Ramos (cell line): ENCODE measurements at regions not wholly inside any gene's neighbourhood (a gene's known extent, or its start where the extent isn't known, plus 50 kb on each side); places are given as distances from the start of the nearest gene placed in this dataset.

Experiments used
- in situ Hi-C: fragments of 300-500 bp; cut with MboI; formaldehyde crosslinking; loops from one replicate; pipeline ENCODE4 v1.14.3; 2022; ENCODE audit warnings: low sequenced_read_pairs; ENCODE audit not compliant: unreplicated experiment

DNA sequence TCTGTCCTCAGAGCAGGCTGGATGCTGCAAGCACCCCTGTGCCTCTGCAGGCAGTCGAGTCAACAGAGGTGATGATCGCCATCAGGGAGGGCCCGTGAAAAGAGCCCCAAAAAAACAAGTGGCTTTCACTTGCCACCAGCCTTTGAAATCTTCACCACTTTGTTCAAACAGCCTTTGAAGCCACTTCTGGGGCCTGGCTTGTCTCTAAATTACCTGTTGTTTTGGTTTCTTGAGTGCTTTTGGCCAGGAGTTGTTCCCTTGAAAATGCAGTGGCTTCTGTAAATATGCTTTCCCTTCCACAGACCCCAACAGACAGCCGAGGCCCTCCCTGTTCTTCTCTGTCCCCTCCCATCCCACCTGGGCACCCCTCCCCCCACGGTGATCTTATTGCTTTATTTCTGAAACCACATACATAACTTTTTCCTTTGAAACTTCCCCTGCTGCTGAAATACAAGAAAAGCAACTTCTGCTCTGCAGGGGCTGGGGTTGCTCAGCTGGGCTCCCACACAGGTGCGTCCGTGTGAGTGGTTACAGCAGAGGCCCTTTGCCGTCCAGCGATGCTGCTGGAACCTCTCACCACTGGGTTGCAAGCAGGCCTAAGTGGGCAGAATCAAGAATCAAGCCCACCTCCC lies 283.8 kb upstream of the SHH start:
- in situ Hi-C loops, result no loop called here

DNA sequence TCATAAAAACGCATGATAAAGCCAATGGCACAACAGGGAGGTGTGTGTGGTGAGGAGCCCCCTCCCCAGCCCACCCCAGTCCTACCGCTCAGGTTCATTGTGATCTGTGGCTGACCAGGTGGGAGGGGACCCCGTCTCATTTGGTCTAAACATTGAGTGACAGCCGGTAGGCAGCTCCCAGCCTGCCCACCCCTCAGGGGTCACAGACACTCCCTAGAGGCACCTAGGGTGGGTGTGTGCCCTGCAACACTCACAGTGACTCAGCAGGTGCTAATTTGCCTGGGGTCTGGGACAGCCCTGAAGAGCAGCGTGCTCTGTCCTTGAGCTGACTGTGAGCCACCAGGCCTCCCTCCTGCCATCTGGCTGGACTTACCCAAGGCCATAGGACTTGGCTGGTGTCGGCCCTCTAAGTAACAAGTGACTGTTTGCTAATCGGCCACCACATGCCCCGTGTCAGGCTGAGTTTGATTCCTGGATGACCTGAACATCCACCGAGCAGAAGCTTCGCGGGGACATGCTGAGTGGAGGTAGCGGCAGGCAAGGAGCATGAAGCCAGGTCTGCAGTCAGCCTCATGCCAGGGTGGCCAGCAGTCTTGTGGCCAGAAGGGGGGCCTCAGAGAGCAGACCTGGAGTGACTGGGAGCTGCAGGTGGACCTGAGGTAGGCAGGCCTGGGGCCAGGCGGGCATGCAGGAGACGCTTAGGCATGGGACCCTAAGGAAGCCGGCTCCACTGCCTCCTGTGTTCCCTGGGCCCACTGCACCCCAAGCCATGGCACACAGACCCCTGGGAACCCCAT lies 282.3 kb upstream of the SHH start:
- in situ Hi-C loops, result no loop called here

DNA sequence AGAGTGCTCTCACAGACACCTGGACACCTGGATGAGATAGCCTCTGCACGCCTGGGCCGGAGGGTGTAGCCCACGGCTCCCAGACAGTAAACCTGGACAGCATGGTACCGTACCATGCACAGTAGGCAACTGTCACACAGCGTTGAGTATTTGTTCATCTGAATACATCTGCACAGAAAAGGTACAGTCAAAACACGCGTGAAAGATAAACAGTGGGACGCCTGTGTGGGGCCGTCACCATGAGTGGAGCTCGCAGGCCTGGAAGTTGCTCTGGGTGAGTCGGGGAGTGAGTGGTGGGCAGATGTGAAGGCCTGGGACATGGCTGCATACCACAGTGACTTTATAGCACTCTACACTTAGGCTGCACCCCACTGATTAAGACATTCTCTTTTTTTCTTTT lies 280.0 kb upstream of the SHH start:
- in situ Hi-C loops, result no loop called here

DNA sequence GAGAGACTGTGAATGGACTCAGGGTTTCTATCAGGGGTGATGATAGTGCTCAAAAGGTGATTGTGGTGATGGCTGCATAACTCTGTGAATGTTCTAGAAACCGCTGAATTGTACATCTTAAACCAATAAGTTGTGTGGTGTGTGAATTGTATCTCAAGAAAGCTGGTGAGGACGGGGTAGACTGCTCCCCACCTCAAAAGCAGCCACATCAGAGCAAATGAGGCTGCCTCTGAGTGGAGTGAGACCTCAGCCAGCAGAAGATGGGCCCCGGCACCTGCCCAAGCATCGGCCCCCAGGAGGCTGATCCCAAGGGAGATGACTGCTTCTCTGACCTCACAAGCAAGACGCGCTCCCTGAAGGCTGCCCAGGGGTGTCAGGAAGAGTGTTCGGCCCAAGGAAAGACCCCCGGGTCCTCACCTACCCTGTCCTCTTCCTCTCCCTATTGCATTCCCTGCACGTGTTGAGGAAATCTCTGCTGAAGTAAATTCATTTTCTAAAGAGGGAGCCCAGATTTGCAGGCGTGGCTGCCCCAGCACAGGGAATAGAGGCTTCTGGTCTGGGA lies 279.3 kb upstream of the SHH start:
- in situ Hi-C loops, result no loop called here

DNA sequence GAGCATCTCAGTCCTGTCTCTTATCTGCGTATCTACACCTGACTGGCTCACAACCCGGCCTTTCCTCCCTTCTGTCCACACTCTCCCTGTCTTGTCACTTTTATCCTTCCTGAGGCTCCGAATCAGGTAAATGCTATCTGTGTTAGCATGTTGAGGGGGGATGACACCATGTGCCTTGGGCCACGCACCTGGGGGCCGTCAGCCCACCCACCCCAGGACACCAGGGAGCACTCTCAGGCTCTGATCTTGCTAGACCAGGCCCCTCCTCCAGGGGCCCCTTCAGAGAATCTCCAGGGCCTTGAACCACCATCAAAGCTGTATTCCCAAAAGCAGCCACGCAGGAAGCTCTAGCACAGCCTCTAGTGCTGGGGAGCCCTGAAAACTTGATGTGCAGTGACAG lies 278.7 kb upstream of the SHH start:
- in situ Hi-C loops, result no loop called here

DNA sequence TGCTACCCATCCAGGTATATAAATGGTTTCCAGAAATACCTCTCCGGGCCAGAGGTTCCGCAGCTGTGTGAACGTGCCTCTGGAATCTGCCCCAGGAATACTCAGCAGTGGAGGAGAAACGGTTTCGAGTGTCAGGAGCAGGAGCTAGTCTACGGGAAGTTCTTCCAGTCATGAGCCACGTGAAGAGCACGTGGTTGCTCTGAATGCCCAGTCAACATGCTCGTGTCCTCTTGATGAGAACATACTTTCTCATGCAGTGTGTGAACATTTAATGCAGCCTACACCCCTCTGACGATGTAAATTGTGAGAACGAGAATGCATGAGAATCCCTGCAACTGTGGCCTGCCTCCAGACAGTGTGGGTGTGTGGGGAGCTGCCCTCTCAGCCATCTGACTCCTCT lies 277.0 kb upstream of the SHH start:
- in situ Hi-C loops, result no loop called here

DNA sequence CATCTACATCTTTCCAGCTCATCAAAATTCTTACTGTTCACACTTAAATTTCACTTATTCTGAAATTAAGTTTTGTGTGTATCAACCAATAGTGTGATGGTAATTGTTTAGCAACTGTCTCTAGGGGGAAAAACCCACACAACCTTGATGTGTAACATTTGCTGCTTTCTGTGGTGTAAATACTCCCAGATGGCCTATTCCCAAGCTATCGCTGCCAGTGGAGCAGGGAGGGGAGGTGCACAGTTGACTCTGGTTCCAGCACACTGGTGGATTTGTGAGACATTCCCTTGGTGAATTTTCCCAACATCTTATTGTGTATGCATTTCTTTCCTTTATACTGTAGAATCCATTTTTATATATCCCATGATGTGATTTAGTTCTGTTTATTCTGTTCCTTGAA lies 275.9 kb upstream of the SHH start:
- in situ Hi-C loops, result no loop called here

DNA sequence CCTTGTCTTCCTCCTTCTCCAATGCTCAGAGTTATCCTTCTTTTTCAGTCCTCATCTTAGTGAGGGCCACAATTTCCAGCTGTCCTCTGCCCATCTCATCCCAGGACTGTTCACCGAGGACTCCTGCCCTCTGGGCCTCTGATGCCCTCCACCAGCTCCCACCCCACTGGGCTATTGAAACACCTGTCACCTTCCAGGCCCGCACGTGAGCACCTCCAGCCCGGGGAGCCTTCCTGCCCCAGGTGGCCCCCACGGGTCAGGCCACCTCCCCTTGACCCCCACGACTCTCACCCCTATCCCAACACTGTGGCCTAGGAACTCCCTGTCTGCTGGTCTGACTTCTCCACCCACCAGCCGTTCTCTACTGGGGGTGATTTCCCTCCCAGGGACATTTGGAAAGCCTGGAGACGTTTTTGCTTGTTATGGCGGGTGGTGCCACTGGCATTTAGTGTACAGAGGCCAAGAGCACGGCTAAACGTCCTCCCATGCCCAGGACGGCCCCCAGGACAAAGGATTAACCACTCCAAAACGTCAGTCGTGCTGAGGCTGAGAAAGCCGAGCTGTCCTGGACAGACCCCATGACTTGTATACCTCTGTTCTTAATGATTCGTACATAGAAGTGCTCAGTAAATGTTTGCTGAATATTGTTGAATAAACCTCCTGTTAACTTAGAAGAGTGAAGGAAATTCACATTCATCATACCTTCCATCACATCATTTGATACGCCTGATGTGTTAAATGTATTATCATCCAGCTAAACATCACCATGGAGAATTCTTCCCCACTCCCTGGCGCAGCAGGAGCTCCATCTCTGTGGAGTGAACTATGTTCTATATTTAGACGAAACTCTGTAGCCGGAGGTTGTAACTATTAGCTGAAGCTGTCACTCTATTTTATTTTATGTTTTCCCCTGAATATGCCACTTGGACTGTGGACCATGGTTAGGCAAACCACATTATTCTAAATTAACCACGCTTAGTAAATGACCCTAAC lies 270.1 kb upstream of the SHH start:
- in situ Hi-C loops, result no loop called here

DNA sequence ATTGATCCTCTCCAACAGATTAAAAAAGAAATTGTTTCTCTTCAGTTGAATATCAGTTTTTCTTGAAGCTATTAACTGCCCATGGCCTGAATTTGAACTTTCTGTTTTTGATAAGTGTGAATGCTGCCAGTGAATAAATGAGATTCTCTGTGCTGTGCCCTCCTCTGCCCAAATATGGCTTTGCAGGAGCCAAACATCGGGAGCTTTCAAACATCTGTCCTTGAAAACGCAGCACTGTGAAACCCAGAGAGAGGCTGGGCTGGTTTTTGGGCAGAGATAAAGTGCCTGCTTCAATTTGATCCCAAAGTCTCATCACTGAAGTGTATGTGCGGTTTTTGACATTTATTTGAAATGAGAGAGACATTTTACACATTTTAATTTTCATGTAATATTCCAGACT lies 268.3 kb upstream of the SHH start:
- in situ Hi-C loops, result no loop called here

DNA sequence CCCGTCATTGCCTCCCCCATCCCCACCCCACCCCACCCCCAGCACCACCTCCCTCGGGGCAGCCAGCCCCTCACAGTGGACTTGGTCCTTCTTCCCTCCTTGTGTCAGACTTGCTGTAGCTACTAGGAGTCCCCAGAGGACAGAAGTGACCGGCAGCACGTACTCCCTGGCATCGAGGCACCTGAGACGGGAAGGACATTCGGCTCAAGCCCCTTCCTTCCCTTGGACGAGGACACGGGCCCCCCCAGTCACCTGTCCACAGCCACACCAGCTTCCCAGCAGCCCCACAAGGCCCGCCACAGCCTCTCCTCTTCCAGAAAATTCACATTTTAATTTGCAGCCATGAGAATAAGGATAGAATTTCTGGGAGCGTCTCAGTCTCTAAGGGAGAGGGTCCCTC lies 267.8 kb upstream of the SHH start:
- in situ Hi-C loops, result no loop called here

DNA sequence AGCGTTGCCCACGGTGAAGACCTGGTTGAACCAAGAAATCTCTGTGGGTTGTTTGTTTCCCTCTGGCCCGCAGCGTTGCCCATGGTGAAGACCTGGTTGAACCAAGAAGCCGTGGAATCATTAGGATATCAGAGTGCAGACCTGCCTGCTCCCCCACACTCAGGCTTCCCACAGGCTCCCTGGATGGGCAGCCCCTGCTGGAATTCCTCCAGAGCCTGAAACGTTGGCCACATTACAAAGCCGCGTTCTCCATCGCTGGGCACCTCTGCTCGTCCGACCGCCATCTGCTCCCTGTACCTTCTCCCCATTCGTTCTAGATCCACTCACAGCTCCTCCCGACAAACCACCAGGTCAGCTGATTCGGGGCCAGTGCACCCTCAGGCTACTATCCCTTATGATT lies 266.9 kb upstream of the SHH start:
- in situ Hi-C loops, result no loop called here

DNA sequence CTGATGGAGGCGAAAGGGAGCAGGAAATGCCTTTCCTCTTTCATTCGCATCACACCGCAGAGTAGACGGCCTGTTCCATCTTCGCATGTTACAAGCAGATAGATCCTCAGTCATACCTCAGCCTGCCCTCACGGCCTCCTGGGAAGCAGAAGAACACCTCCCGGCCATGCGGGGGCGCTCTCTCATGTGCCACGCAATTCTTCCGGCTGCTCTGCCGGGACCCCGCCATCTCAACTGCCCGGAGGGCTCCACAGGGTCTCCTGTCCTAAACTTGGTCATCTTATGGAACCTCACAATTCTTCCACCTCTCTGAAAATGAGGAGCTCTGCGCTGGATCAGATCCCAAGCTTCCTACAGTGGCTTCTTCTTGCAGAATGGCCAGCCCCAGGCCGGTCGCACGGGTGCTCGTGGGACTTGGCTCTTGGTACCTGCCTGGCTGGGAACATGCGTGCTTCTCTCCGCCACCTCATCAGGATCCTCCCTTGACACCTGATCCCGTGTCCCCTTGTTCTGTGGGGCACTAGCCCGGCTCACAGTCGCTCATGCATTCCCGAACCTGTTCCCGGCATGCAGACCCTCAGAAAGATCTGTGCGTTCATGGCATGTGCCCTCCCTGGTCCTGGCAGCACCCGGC lies 262.8 kb upstream of the SHH start:
- in situ Hi-C loops, result no loop called here

DNA sequence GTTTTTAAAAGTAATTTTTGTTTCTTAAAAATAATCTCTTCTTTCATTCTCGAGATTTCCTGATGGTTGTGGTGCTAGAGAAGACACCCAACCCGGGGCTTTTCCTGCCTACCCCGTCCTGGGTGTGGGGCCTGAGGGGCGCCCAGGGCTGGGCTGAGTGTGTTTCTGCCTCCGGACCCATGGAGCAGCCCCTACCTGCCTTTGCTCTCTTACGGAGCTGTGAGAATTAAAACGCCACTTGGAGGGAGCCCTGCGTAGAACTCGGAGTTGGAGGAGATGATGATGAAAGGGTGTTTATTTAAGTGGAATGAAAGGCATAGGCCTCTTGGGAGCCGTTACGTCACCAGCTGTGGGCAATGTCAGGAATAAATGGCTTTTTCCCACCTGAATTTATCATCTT lies 261.8 kb upstream of the SHH start:
- in situ Hi-C loops, result no loop called here

DNA sequence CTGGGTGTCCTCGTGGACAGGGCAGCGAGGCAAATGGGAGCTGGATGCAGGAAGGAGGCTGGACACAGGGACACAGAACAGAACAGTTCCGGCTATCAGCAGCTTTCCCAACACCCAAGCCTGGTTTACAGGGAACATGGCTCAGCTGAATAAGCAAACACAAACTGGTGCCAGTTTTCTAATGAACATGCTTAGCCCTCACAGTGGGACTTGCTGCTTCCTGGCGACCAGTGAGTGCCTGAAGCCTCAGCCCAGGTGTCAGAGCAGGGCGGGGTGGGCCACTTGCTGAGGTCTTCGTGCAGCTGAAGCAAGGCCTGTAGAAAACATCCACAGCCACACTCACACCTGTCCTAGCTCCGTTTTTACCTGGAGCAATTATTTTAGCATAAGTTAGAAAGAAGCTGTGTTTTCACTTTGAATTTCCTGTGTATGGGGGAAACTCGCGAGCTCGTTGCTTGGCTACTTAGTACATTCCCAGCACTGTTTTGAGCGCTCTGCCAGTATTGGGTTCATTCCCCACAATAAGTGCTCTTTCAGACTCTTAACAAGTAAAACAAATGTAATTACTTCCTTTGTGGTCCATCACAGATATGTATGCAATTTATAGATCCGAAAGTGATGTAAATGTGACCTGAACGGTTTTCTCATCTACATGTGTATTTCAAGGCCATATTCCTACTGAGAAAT lies 261.2 kb upstream of the SHH start:
- in situ Hi-C loops, result no loop called here

DNA sequence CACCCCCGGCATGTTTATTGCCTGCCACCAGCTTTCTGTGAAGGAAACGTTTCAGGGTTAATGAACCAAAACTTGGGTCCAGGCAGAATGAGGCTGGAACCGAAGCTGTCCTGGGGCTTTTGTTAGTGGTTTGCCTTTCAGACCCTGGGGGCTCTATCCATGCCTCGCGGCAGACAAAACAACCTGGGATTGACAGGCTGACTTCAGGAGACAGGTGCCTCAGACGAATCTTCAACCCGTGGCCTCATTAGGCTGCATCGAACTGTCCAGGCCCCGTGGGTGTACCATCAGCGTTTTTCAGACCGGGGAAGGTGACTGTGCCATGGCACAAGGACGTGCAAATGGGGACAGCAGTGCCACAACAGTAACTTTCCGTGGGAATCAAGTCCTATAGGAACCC lies 259.3 kb upstream of the SHH start:
- in situ Hi-C loops, result no loop called here

DNA sequence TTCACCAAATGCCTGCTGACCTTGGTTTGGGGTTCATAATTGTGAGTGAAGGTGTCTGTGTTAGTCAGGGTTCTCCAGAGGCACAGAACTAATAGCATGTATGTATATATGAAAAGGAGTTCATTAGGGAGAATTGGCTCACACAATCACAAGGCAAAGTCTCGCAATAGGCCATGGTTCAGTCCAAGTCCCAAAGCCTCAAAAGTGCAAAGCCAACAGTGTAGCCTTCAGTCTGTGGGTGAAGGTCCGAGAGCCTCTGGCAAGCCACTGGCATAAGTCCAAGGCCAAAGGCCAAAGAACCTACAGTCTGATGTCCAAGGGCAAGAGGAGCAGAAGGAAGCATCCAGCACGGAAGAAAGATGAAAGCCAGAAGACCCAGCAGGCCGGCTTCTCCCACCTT lies 257.6 kb upstream of the SHH start:
- in situ Hi-C loops, result no loop called here

DNA sequence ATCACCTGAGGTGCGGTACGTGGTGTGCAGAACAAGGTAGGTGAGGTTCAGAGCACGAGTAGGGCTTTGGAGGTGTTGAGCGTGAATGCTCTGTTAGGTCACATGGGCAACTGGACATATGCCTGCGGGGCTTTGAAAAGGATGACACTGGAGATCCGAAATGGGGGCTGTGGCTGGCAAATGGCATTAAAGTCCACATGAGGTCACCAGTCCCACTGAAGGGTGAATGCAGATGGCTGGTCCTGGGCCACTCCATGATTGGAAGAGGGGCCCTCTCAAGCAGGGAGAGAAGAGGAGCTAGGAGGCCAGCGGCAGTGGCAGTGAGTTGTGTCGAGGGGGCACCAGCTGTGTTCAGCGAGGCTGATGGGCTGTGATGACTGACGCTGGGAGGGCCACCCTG lies 254.9 kb upstream of the SHH start:
- in situ Hi-C loops, result no loop called here

DNA sequence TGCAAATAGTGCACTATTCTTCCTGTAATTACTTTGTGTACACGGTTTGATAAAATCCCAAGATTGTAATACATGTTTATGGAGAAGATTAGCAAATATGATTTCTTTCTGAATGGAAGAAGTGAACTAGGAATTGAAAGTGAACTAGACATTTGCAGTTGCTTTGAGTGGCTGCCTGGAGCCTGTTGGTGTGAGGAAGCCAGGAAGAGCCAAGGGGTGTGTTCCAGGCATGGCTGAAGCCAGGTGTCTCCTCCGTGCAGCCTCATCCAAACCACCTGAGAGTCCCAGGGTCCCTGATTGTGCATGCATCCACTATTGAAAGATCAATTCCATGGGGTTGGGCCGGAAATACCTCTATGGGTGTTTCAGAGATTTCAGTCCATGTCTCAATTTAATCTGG lies 253.1 kb upstream of the SHH start:
- in situ Hi-C loops, result no loop called here

DNA sequence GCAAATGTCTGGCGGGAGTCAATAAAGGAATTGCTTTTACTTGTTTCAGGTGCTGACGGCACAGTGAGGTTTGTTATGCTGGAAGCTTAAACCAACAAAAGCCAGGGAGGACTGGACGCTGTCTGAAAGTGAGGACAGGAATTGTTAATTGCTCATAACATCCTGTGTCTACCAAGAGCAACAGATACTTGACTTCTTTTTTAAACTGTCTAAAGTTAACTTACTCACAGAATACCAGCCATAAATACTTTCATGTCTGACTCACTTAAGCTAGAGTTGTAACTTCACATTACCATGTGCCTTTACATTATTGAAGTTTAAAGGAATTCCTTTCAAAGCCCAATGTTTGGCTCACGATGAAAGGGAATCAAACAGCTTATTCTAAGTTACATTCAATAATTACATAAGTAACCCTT lies 252.7 kb upstream of the SHH start:
- in situ Hi-C loops, result no loop called here
